Stimulated activated naive CD8-positive, alpha-beta T cell treated with anti-CD3 and anti-CD28 coated beads, Interleukin-15, Interleukin-2, amounts not matched to agents 100 ng/mL and 50 ng/mL, for 24 hours (primary cell): ENCODE measurements at regions not wholly inside any gene's neighbourhood (a gene's known extent, or its start where the extent isn't known, plus 50 kb on each side); places are given as distances from the start of the nearest gene placed in this dataset.

ENCODE experiments used
- H3K27ac Mint-ChIP-seq: one replicate; pipeline ENCODE4 v1.8.0; 2021; ENCODE audit warnings: mild to moderate bottlenecking, mixed read lengths
- H3K27me3 Mint-ChIP-seq: one replicate; pipeline ENCODE4 v1.8.0; 2021; ENCODE audit warnings: mixed read lengths
- H3K36me3 Mint-ChIP-seq: one replicate; pipeline ENCODE4 v1.8.0; 2021; ENCODE audit warnings: low read depth, mixed read lengths
- H3K4me1 Mint-ChIP-seq: one replicate; pipeline ENCODE4 v1.8.0; 2021; ENCODE audit warnings: low read depth, mixed read lengths
- H3K4me3 Mint-ChIP-seq: one replicate; pipeline ENCODE4 v1.8.0; 2021; ENCODE audit warnings: mild to moderate bottlenecking, mixed read lengths
- H3K9me3 Mint-ChIP-seq: one replicate; pipeline ENCODE4 v1.8.0; 2021; ENCODE audit warnings: mixed read lengths

DNA sequence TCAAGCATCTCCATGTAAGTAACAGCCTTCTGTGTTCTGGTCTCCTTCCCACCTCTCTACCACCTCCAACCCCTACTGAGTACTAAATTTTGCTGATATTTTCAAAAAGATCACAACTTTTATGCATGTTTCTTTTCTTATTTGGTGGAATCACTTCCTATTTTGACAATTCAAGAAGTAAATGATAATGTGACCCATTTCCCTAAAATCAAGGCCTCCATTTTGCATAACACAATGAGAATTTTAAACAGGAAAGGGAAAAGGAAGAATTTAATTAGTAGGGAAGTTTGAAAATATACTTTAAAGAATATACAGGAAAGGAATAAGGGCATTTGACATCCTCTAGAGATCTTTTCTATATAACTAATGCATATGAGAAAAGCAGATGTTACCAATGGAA lies 212.9 kb upstream of the RASA1 start:
- no peaks in the 10 kb centered on the region for H3K4me1 Mint-ChIP-seq
- peaks cover 12% of the 10 kb centered on the region for H3K9me3 Mint-ChIP-seq
- H3K27ac Mint-ChIP-seq = no peak overlapping the region
- no peaks in the 10 kb centered on the region for H3K36me3 Mint-ChIP-seq
- H3K4me3 Mint-ChIP-seq = no peak overlapping the region
- H3K27me3 Mint-ChIP-seq = no peaks in the 10 kb centered on the region

DNA sequence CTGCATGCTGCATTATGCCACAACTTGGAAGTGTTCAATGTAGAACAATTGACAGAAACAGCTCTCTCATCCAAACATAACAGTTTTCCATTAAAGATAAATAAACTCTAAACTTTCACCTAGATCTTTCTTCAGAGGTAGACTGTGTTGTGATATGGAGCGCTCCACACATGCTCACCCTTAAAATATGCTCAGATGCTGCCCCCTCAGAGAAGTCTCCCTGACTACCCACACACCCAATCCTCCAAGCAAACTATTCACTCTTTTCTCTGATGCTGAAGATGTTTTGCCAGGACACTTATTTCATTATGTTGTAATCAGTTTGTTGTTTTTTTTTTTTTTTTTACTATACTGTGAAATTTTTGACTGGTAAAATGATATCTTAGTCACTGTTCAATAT lies 206.6 kb upstream of the RASA1 start:
- Mint-ChIP-seq H3K36me3 (peaks cover 9% of the 10 kb centered on the region), H3K4me1 (no peaks in the 10 kb centered on the region), H3K27ac (no peak overlapping the region), H3K9me3 (peaks cover 20% of the 10 kb centered on the region), H3K4me3 (no peak overlapping the region), H3K27me3 (no peaks in the 10 kb centered on the region)

DNA sequence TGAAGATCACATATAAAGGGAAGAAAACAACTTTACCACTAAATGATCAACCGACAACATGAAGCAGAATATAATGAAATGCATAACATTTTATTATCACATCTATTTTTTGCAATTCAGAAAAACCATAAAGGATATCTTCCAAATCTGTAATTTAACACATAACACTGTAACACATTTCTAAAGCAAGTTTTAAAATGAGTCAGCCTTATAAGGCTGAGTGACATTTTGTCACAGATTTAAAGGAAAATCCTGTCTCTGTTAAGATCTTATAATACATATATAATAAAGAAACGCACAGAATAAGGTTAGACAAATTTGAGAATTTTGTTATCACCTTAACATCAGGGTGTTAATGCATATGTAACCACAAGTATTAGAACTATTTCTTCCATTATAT lies 198.4 kb upstream of the RASA1 start:
- H3K4me1 Mint-ChIP-seq = peaks cover 14% of the 10 kb centered on the region

DNA sequence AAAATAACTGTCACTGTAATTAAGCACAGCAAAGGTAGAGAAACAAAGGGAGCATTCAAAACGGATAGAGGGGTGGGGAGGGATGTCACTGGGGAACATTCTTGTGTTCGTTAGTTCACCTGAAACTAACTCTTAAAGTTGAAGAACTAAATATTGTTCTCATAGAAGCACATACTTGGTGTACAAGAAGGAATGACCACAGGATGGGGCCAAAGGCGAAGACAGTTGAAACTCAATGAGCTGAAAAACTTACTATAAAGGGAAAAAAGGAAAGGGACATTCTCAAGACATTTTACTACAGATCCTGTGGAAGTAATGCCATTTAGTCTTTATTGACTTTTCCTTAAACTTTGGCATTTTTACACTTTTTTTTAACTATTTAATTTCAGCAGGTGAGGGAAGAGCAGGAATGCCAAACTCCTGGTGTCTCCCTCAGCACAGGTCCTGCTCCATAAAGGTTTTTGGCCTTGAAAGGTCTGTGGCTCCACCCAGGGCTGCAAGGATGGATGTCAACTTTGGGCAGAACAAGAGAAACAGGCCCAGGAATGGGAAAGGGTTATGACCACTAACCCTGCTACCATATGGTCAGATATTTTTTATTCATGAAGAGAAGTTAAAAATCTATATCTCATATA lies 197.6 kb upstream of the RASA1 start:
- Mint-ChIP-seq H3K36me3 (no peaks in the 10 kb centered on the region), H3K4me3 (no peak overlapping the region), H3K27me3 (no peaks in the 10 kb centered on the region), H3K4me1 (peaks cover 22% of the 10 kb centered on the region), H3K27ac (no peak overlapping the region), H3K9me3 (no peaks in the 10 kb centered on the region)

More for the DNA sequence above, 198.4 kb upstream of the RASA1 start:
- H3K27me3 Mint-ChIP-seq = no peaks in the 10 kb centered on the region
- no peak overlapping the region for H3K4me3 Mint-ChIP-seq
- no peak overlapping the region for H3K27ac Mint-ChIP-seq
- no peaks in the 10 kb centered on the region for H3K36me3 Mint-ChIP-seq
- no peaks in the 10 kb centered on the region for H3K9me3 Mint-ChIP-seq

DNA sequence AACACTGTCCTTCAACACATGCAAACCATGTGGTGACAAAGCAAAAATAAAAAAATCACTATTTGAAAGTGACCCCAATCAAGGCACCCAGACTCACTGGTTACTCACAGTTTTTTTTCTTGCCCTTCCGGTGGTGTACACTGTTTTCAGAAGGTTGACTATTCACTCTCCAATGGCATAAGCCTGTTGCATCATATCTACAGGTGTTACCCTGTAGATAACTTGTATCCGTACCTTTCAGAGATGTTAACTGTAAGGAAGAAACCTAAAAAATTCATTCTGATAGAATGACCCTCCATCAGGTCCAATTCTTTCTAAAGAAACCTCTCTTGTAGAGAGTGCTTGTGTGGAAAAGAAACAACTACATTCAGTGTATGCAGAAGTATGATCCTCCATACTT lies 193.6 kb upstream of the RASA1 start:
- H3K27me3 Mint-ChIP-seq = no peaks in the 10 kb centered on the region
- H3K36me3 Mint-ChIP-seq = no peaks in the 10 kb centered on the region
- H3K27ac Mint-ChIP-seq = no peak overlapping the region
- H3K4me3 Mint-ChIP-seq = no peak overlapping the region
- H3K4me1 Mint-ChIP-seq = peaks cover 39% of the 10 kb centered on the region
- H3K9me3 Mint-ChIP-seq = no peaks in the 10 kb centered on the region

DNA sequence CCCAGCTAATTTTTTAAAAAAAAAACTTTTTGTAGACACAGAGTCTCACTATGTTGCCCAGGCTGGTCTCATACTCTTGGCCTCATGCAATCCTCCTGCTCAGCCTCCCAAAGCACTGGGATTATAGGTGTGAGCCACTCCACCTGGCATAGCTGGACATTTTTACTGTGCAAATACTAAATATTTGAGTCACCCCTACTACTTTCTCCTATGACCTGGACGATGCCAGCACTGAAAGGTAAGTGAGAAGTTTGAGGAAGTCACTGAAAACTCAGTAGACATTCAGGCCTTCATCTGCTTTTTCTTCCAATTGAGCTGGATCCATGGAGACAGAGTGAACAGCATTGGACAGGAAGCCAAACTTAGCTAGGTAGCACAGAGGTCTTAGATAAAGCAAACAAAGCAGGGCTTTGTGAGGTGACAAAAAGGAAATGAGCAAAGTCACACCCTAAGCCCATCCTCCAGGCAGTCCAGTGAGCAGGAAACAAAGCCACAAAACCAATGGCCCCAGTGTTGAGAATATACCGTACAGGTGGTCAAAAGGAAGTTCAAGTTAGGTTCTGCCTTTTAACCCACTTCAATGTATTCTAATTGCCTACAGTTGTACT lies 192.6 kb upstream of the RASA1 start:
- Mint-ChIP-seq H3K9me3 (no peaks in the 10 kb centered on the region), H3K4me3 (peak overlapping the region; percentile 14), H3K27ac (peak overlapping the region; percentile 71), H3K27me3 (no peaks in the 10 kb centered on the region), H3K36me3 (no peaks in the 10 kb centered on the region), H3K4me1 (peaks cover 41% of the 10 kb centered on the region)

DNA sequence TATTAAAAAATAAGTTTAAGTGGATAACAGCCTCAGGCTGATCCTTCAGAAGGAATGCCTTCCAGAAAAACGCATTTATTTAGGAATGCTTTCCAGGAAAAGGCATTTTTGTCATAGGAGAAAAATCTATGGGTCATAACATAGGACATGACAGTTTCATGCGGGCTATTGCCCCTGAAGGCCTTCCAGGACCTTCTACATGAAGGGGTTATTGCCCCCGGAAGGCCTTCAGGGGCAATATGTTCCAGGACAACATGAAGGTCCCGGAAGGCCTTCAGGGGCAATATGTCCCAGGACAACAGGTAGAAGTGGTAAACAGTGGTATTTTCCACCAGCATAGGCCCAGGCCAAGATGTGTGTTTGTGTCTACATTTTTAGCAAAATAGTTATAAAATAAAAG lies 191.3 kb upstream of the RASA1 start:
- peaks cover 50% of the 10 kb centered on the region for H3K4me1 Mint-ChIP-seq
- H3K27me3 Mint-ChIP-seq = no peaks in the 10 kb centered on the region
- H3K36me3 Mint-ChIP-seq = no peaks in the 10 kb centered on the region
- H3K27ac Mint-ChIP-seq = no peak overlapping the region
- H3K4me3 Mint-ChIP-seq = no peak overlapping the region
- no peaks in the 10 kb centered on the region for H3K9me3 Mint-ChIP-seq

DNA sequence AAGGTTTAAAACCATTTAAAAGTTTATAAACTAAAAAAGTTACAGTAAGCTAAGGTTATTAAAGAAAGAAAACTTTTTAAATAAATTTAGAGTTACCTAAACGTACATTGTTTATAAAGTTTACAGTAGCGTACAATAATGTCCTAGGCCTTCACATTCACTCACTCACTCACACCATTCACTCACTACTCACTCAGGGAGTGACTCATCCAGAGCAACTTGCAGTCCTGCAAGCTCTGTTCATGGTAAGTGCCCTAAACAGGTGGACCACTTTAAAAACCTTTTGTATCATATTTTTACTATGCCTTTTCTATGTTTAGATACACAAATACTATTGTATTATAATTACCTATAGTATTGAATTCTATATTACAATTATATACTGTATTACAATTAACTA lies 190.8 kb upstream of the RASA1 start:
- Mint-ChIP-seq H3K9me3 (no peaks in the 10 kb centered on the region), H3K36me3 (no peaks in the 10 kb centered on the region), H3K4me1 (peaks cover 55% of the 10 kb centered on the region), H3K4me3 (no peak overlapping the region), H3K27ac (no peak overlapping the region), H3K27me3 (no peaks in the 10 kb centered on the region)

DNA sequence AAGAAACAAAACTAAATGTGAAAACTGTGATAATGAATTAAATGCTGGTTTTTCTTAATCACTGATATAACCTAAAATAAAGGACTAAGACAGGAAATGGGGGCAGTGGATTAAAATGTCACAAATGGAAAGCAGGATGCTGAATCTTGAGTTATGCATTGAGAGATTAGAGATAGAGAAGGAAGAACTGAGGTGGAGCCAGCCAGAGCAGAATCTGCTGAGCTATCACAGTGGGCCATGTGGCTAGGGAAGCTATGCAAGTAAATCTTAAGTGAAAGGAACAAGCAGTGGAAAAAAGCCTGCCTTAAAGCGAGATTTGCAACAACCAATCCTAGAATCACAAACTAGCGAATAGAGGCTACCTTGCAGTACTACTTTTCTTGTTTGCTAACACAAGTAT lies 188.5 kb upstream of the RASA1 start:
- peak overlapping the region; percentile 81 for H3K27ac Mint-ChIP-seq
- H3K4me1 Mint-ChIP-seq = peaks cover 73% of the 10 kb centered on the region
- no peak overlapping the region for H3K4me3 Mint-ChIP-seq
- H3K27me3 Mint-ChIP-seq = no peaks in the 10 kb centered on the region
- no peaks in the 10 kb centered on the region for H3K36me3 Mint-ChIP-seq
- H3K9me3 Mint-ChIP-seq = peaks cover 4% of the 10 kb centered on the region

DNA sequence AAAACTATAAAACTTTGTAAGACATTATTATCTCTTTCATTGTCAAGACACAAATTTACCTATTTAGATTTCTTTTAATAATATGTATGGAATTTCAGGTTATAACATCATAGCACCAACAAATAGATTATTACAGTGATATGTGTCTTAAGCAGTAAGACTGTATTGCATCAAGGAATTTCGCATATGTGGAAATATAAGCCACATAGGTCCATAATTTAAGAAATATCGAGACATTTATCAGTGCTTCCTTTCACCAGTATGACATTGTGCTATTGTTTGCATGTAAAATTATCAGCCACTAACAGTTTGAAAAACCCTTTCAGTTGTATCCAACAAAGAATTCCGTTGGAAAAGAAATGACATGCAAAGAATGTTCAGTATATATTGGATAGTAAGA lies 186.7 kb upstream of the RASA1 start:
- Mint-ChIP-seq H3K36me3 (peaks cover 5% of the 10 kb centered on the region), H3K4me3 (peak overlapping the region; percentile 73), H3K4me1 (peaks cover 59% of the 10 kb centered on the region), H3K27ac (peak overlapping the region; percentile 89), H3K27me3 (no peaks in the 10 kb centered on the region), H3K9me3 (peaks cover 10% of the 10 kb centered on the region)

DNA sequence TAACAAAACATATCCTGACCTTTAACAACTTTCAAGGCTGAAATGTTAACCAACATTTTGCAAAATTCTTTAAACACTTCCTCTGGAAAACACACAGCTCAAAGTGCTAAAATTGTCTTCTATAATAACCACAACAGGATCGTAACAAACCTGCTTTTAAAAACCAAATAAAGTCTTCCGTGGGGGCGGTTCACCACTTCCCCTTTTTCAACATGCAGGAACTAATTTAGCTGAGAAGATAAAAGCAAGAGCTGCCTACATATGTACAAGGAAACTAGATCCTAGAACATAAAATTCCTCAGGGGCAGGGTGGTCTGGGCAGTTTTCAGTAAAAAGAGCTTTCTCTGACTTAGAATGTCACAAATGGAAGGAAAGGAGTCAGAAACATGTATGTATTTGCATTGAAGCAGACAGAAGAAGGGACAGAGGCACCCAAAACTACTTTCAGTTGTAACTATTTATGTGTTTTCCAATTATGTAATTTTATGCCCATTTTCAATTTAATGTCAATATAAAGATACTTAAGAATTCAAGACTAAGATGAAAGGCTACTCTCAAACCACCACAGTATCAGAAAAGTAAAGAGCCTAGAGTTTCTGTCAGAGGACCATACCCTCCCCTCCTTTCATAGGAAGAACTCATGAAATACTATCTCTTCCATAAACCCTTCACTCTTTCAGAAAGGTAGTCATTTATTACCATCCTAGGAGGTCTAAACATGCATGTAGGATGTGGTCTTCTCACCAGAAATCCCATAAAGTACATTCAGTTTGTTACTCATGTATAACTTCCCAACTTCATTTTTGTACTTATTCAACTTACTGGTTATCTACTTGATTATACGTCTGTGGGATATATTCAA lies 185.9 kb upstream of the RASA1 start:
- peaks cover 5% of the 10 kb centered on the region for H3K36me3 Mint-ChIP-seq
- H3K9me3 Mint-ChIP-seq = peaks cover 10% of the 10 kb centered on the region
- peak overlapping the region; percentile 73 for H3K4me3 Mint-ChIP-seq
- peak overlapping the region; percentile 89 for H3K27ac Mint-ChIP-seq
- H3K4me1 Mint-ChIP-seq = peaks cover 57% of the 10 kb centered on the region
- H3K27me3 Mint-ChIP-seq = no peaks in the 10 kb centered on the region

DNA sequence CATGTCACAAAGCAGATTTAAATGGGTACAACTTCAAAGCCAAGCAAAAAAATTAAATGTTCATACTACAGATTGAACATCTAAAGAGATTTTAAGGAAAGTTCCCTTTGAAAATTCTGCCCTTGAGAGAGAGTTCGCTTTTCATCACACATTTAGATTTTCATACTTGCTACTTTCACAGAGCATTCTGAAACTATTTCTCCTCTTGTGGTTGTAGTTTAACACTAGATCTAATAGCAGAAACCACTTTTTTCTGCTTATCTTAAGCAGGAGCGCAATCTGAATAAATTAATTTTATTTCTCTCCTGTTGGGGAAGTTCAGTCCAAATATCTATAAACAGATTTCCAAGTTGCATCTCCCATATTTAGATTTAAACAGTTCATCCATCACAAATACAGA lies 173.3 kb upstream of the RASA1 start:
- Mint-ChIP-seq H3K9me3 (peaks cover 3% of the 10 kb centered on the region), H3K4me3 (no peak overlapping the region), H3K27me3 (no peaks in the 10 kb centered on the region), H3K36me3 (no peaks in the 10 kb centered on the region), H3K27ac (no peak overlapping the region), H3K4me1 (peaks cover 29% of the 10 kb centered on the region)

DNA sequence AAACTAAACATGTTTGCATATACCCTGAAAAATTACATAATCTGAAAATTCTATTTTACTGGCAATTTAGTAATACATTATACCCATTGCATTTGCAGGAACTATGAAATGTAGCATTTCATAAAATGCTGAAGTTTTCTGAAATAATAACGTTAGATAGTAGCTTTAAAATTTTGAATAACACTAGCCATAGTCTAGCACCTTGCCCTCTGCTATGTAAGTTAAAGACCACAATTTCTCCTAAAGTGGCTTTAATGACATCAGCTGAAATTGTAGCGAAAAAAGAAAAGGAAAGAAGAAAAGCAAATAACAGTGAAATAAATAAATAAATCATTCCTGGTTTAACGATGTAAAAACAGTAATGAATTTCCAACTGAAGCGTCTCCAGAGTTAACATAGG lies 172.8 kb upstream of the RASA1 start:
- Mint-ChIP-seq H3K27ac (no peak overlapping the region), H3K36me3 (no peaks in the 10 kb centered on the region), H3K4me3 (no peak overlapping the region), H3K27me3 (no peaks in the 10 kb centered on the region), H3K4me1 (peaks cover 29% of the 10 kb centered on the region), H3K9me3 (peaks cover 3% of the 10 kb centered on the region)

DNA sequence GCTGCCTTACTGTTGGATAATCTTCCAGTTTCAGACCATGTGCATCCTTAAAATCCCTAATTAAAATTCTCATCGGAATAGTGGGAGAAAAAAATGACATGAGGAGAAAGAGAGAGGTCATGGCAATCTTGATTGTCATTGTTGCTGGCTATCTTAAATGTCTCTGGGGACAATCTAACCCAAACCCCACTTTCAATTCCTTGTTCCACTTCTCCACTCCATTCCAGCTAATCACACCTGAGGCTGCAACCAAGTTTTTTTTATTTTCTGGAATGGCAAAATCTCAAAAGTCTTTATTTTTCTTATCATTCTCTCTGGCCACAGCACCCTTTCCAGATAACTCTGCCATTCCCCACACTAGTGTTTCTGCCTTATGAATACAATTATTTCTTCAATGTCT lies 171.9 kb upstream of the RASA1 start:
- peaks cover 32% of the 10 kb centered on the region for H3K4me1 Mint-ChIP-seq
- no peaks in the 10 kb centered on the region for H3K27me3 Mint-ChIP-seq

DNA sequence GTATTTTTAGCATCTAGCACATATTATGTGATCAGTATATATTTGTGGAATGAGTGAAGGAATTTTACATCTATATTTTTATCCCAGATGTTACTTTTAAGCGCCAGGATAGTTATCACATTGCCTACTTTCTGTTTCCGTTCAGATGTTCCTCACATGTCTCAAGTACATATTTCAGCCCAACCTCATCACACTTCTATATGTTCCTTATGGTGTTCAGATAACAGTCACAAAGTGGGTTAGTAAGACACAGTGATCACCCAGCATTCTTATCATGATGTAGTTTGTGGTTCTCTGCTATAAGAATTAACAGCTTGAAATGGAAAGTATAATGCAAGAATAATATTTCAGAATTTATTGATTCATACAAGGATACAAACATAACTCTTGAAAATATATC lies 170.0 kb upstream of the RASA1 start:
- Mint-ChIP-seq H3K9me3 (no peaks in the 10 kb centered on the region), H3K27me3 (no peaks in the 10 kb centered on the region), H3K27ac (no peak overlapping the region), H3K4me3 (no peak overlapping the region), H3K36me3 (no peaks in the 10 kb centered on the region), H3K4me1 (peaks cover 51% of the 10 kb centered on the region)

More for the DNA sequence above, 171.9 kb upstream of the RASA1 start:
- no peak overlapping the region for H3K27ac Mint-ChIP-seq
- H3K4me3 Mint-ChIP-seq = no peak overlapping the region
- no peaks in the 10 kb centered on the region for H3K36me3 Mint-ChIP-seq
- H3K9me3 Mint-ChIP-seq = no peaks in the 10 kb centered on the region
